Left cardiac atrium (tissue), 4 donors: ENCODE measurements at regions not wholly inside any gene's neighbourhood (a gene's known extent, or its start where the extent isn't known, plus 50 kb on each side); places are given as distances from the start of the nearest gene placed in this dataset.
A peak's percentile ranks its signal among the peaks of the same experiment; 100 is the strongest.
"Not testable (repeated sequence)": the region's sequence is repeated elsewhere in the genome, so short reads cannot be mapped to it uniquely, and the experiment has no call there.

Source experiments
- ATAC-seq, 2 donors: fragments of 200-7000 bp; cut with Tn5 transposase; one replicate each; pipeline ENCODE4 v1.9.1; 2020; ENCODE audit warnings: mild to moderate bottlenecking in 2 of 2, moderate library complexity in 2 of 2
- DNase-seq: peaks from one replicate; pipeline ENCODE4 v3.0.0-alpha.2; 2020
- intact Hi-C, 2 donors: fragments of 100-400 bp; cut with DNase I; formaldehyde crosslinking; loops; one replicate each; pipeline versions ENCODE4 v1.14.1 to v1.15.1; 2022 to 2023
- donor health status: DM: no; HTN: yes; CAD: no.
- donor health status: DM: no; HTN: yes; CAD: no; lungs with severe emphysema.
- donor health status: DM: yes; HTN: yes; CAD: no.
- donor health status: Dilated cardiomyopathy.

DNA sequence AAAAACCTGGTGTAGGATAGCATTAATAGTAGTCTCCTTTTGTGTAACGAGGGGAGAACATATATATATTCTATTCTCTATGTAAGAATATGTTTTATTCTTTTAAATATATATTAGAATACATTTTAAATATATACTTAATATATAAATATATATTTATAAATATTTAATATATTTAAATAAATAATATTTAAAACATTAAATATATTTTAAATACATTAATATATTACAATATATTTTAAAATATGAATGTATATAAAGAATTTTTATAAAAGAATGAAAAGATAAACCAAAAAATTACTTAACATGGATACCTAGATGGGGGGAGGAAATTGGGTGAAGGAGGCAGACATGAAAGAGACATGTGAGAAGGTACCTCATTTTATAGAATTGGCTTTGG, 53.0 kb upstream of the ZNF831 start:
- ATAC-seq, result no peak
- no peak for DNase-seq
- intact Hi-C loops, result no loop called here

DNA sequence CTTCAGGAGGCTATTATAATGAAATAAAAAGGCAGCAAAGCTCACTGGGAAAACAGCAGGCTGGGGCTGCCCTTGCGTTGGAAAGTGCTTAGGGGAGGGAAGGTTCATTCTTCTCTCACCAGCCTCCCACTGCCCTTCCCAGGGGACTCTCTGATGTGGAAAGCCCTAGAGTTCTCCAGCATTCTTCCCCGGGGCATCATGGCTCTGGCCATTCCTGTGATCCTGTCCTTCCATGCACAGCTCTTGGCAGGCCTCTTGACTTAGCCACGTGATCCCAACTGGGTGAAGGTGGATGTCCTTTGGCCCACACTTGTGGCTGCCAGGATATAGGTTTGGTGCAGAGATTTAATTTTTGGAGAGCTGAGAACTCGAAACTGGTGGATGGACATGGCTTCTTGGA, 58.0 kb upstream of the ZNF831 start:
- intact Hi-C loops, result no loop called here
- no peak for DNase-seq
- peak in 1 of 2 donors; percentile 72 for ATAC-seq

DNA sequence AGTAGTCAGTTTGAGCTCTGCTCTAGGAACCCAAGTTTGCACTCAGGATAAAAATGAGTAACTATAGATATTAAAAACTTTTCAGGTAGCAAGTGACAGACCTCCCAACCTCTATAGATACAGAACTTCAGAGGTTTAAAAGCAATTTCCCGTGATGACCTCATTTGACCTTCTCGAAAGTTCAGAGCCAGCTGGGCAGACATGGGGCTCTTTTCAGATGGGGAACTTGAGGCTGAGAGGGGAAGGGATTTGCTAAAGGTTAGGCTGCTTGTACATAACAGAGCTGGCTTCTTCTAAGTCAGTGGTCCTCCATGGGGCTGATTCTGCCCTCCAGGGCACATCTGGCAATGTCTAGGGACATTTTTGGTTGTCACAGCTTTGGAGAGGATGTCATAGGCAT, 58.8 kb upstream of the ZNF831 start:
- DNase-seq (no peak), ATAC-seq (no peak)
- intact Hi-C loops, result no loop called here

DNA sequence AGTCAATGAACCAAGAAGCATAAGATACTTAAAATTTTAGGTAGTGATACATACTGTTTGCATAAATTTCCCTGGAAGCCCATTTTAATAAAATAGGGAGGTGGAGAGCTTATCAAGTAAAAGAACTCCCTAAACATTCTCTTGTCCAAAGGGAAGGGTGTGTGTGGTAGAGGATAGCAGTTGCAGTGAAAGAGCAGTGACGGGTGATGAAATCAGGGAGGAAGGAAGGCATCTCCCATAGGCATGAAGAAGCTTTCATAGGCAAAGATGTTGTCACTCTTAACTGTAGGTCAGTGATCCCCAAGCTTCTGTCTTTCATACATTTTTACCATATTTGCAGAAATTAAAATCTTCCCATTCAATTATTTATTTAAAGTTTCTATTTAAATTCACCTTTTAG, 60.0 kb upstream of the ZNF831 start:
- intact Hi-C loops, result no loop called here
- no peak for DNase-seq
- ATAC-seq, result peak in 1 of 2 donors; percentile 89

- peak in 1 of 2 donors; percentile 78 for ATAC-seq
- DNase-seq, result no peak
- intact Hi-C loops, result no loop called here
These were observed 60.3 kb upstream of the PRELID3B start for GRCh38 chr20:59102841-59103299.

GRCh38 chr20:59101961-59102360, 59.4 kb upstream of the PRELID3B start:
- DNase-seq (no peak), ATAC-seq (peak; percentile 41 to 71)
- intact Hi-C loops, result no loop called here

GRCh38 chr20:59099864-59100263, 57.3 kb upstream of the PRELID3B start:
- not testable (repeated sequence) for ATAC-seq, DNase-seq
- intact Hi-C loops, result loop anchor here (10.0 kb wide), 2 partner anchors 115 to 305 kb away; no protein-coding TSS in a partner anchor

- intact Hi-C loops, result loop anchor here (10.0 kb wide), 2 partner anchors 120 to 310 kb away; no protein-coding TSS in a partner anchor
- no peak for DNase-seq
- no peak for ATAC-seq
These were observed 52.6 kb upstream of the PRELID3B start for GRCh38 chr20:59095140-59095539.

DNA sequence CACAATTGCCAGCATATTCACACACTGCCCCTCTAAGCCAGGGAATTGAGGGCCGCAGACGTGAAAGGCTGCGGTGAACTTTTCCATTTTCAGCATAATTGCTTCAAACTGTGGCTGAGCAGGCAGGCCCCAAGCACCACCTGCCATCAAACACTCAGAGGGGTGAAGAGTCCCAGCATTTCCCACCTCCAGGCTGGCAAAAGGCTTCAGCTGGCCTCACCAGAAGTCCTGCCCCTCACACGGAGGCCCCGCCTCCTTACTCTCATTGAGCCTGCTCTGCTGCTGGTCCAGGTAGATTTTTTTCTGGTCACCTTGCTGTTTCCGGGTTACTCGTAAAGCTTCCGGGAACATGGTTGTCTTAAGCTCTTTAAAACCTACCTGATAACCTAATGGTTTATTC, 52.0 kb upstream of the PRELID3B start:
- intact Hi-C loops, result loop anchor here (10.0 kb wide), 2 partner anchors 120 to 310 kb away; no protein-coding TSS in a partner anchor
- ATAC-seq (no peak), DNase-seq (no peak)
